Activated T-cell treated with anti-CD3 and anti-CD28 coated beads, Interleukin-2, amount 50 U/mL, for 4 hours (primary cell): ENCODE measurements at regions not wholly inside any gene's neighbourhood (a gene's known extent, or its start where the extent isn't known, plus 50 kb on each side); places are given as distances from the start of the nearest gene placed in this dataset.

Experiments
- ATAC-seq, 2 donors: fragments of 200-7000 bp; cut with Tn5 transposase; one replicate each; pipeline ENCODE4 v1.10.0; 2021
- DNase-seq: peaks from one replicate; pipeline ENCODE4 v3.0.0-alpha.2; 2020
- H3K27me3 Mint-ChIP-seq: one replicate; pipeline ENCODE4 v1.8.0; 2021; ENCODE audit warnings: low read depth, mixed read lengths
- H3K36me3 Mint-ChIP-seq: one replicate; pipeline ENCODE4 v1.8.0; 2022; ENCODE audit warnings: mixed read lengths; ENCODE audit not compliant: insufficient read depth
- H3K4me1 Mint-ChIP-seq: one replicate; pipeline ENCODE4 v1.8.0; 2021; ENCODE audit warnings: low read depth, mixed read lengths
- H3K4me3 Mint-ChIP-seq: one replicate; pipeline ENCODE4 v1.8.0; 2021; ENCODE audit warnings: mild to moderate bottlenecking, moderate library complexity, mixed read lengths
- H3K9me3 Mint-ChIP-seq: one replicate; pipeline ENCODE4 v1.8.0; 2021; ENCODE audit warnings: mixed read lengths

DNA sequence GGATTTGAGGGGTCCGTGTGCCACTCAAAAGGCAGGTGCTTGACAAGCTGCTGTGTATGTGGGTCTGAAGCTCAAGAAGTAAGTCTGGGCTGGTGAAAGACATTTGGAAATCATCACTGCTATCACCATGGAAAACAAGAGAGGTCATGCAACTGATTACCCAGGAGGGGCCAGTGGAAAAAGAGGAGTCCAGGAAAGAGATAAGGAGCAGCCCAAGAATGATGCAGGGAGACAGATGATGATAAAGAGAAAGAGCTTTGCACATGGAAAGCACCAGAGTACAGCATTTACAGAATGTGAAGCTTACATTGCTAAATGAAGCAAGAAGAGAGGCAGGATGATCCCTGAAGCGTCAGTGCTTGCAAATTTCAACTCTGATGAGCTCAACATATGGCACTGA lies 203.2 kb downstream of the SETD4 start:
- no peaks in the 10 kb centered on the region for H3K36me3 Mint-ChIP-seq
- DNase-seq (no peak), ATAC-seq (no peak)
- H3K4me3 Mint-ChIP-seq = no peak overlapping the region
- H3K27me3 Mint-ChIP-seq = peaks cover 25% of the 10 kb centered on the region
- H3K9me3 Mint-ChIP-seq = no peaks in the 10 kb centered on the region
- H3K4me1 Mint-ChIP-seq = no peaks in the 10 kb centered on the region

DNA sequence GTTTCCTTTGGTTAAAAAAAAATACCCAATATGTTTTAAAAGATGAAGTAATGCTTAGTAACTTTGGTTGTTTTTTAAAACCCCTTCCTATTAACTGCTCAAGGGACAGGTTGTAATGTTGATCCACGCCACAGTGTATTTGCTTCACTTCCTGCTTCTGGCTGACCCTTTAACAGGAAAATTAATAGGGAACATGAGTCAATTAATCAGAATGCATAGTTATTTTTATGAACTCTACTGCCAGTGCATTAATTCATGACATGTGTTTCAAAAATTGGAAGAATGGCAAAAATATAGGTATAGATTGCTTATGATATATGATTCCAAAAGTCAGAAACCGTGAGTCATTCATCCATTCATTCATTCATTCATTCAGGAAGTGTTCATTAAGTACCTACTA lies 204.8 kb downstream of the SETD4 start:
- Mint-ChIP-seq H3K27me3 (peaks cover 26% of the 10 kb centered on the region), H3K36me3 (no peaks in the 10 kb centered on the region), H3K4me3 (no peak overlapping the region), H3K4me1 (no peaks in the 10 kb centered on the region), H3K9me3 (no peaks in the 10 kb centered on the region)
- DNase-seq = no peak
- no peak for ATAC-seq

DNA sequence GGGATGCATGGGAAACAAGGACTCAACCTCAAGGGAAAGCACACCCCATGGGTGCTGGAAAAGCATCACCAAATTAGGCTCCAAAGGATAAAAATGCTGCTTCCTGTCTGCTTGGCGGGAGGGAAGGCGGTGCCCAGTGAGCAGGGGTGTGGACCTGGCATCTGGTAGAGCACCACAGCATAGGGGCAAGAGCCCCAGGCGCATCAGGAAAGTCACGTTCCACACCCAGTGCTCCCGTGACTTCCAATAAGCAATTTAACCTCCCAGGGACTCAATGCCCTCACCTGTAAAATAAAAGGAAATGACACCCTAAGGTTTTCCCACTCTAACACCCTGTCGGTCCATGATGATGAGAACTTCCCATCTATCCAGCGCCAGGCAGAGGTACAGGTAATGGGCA lies 206.0 kb downstream of the SETD4 start:
- Mint-ChIP-seq H3K9me3 (no peaks in the 10 kb centered on the region), H3K27me3 (peaks cover 26% of the 10 kb centered on the region), H3K36me3 (no peaks in the 10 kb centered on the region), H3K4me3 (no peak overlapping the region), H3K4me1 (no peaks in the 10 kb centered on the region)
- DNase-seq (no peak), ATAC-seq (no peak)

DNA sequence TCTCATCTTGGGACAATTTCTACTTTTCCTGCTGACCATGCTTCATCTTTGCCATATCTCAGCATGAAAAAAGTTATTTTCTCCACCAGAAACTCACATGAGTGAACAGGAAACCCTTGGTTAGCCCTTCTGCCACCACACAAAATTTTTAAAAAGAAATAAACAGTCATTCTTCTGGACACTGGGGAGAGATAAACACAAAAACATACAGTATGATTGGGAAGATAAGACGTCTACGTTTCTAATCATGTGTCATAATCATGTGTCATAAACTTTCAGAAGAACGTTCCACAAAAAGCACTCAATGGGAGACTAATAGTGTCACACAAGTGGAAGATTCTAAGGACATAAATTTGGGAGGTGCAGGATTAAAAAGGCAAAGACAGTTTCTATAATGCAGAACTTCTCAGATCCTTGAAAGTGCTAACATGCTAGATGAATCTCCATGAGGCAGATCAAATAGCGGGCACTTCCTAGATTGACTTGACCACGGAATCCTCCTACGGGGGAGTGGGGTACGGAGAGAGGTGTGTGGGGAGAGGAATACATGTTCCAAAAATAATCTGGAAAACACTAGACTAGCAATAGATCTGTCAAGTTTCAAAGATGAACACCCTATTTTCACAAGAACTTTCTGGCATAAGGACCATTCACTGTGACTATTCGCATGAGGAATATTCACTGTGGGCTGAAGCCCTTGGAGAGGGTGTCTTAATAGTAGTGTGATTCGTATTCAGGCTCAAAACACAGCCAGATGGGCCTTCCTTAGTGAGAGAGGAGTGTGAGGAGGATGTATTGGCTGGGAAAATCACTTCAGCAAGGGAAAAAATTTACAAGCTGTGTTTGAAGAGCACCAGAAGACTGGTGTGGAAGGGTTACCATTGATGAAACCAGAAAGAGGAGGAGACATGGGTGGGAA lies 206.7 kb downstream of the SETD4 start:
- DNase-seq (no peak), ATAC-seq (no peak)
- Mint-ChIP-seq H3K4me1 (no peaks in the 10 kb centered on the region), H3K36me3 (no peaks in the 10 kb centered on the region), H3K27me3 (peaks cover 24% of the 10 kb centered on the region), H3K4me3 (no peak overlapping the region), H3K9me3 (no peaks in the 10 kb centered on the region)

DNA sequence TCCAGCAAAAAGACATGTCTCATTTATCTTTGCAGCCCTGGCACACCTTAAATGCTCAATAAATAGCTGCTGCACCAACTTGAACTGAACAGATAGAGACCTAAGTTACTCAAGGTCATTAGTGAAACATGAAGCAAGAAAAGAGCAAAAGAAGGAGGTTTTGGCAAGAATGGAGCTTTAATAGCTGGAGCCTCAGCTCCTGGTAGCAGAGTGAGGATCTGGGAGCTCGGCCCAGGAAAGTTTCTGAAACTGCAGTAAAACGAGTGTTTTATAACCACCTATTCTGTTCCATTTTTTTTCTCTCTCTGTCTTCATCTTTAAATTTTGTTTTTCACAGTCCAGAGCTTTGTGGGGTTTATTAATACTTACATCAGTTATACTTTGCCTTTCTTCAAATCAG lies 207.5 kb downstream of the SETD4 start:
- no peaks in the 10 kb centered on the region for H3K4me1 Mint-ChIP-seq
- peaks cover 23% of the 10 kb centered on the region for H3K27me3 Mint-ChIP-seq
- ATAC-seq (no peak), DNase-seq (no peak)
- H3K36me3 Mint-ChIP-seq = no peaks in the 10 kb centered on the region
- H3K4me3 Mint-ChIP-seq = no peak overlapping the region
- no peaks in the 10 kb centered on the region for H3K9me3 Mint-ChIP-seq

DNA sequence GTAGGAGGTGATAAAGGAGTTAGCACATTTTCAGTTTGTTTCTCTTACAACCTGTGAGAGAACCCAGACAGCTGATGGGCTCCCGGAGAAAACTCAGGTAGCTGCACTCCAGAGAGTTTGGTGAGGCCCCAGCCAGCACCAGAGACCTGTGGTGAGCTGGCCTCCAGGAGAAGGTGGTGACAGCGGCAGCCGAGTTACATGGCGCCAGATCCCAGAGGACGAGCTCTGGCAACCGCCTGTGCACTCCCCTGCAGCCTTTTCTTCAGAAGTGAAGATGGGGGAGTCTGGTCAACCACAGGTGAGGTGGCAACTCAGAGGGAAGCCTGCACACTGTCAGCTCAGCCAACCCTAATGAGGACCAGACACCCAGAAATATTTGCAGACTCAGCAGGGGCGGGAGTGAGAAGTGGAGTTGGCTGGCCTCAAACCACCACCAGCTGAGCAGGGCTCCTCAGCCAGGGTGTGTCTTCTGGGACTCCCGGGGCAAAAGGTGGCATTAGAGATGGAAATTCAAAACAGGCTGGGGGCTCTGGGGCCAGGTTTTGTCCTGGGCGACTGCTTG lies 209.7 kb downstream of the SETD4 start:
- Mint-ChIP-seq H3K27me3 (peaks cover 20% of the 10 kb centered on the region), H3K4me1 (no peaks in the 10 kb centered on the region), H3K9me3 (no peaks in the 10 kb centered on the region), H3K4me3 (no peak overlapping the region), H3K36me3 (no peaks in the 10 kb centered on the region)
- ATAC-seq (no peak), DNase-seq (no peak)

DNA sequence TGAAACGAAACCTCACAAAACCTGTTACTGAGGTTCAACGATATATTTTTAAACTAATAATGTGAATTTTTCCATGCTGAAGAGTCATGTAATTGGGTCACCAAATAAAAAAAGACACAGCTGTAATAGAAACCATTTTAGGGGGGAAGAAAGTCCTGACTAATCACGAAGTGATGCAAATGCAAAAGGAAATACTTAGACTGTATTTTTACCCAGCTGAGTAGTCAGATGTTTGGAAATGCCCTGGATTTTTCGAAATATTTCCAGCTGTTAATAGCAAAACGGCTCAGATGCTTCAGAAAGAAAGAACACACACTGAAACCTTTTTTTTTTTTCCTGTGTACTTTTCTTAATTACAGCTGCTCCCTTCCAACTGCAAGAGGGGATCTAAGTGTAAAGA lies 210.3 kb downstream of the SETD4 start:
- Mint-ChIP-seq H3K9me3 (no peaks in the 10 kb centered on the region), H3K27me3 (peaks cover 20% of the 10 kb centered on the region), H3K4me3 (no peak overlapping the region), H3K36me3 (no peaks in the 10 kb centered on the region), H3K4me1 (no peaks in the 10 kb centered on the region)
- ATAC-seq (no peak), DNase-seq (no peak)

DNA sequence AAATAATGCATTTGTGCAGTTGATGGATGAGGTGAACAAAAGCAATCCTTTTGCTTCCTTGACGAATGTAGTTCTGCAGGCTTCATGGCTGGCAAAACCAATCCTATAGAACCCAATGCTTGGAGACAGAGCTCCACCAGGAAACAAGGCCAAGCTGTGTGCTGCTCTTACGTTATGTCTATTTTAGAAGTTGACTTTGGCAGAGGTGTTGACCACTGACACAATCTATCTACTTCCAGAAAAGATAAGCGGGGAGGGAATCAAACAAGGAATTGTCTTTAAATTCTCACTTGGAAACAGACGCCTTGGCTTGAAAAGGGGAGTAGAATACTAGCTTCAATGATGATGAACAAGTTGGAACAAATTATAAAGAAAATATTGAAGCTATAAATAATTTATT lies 211.2 kb downstream of the SETD4 start:
- DNase-seq (no peak), ATAC-seq (no peak)
- H3K9me3 Mint-ChIP-seq = no peaks in the 10 kb centered on the region
- no peaks in the 10 kb centered on the region for H3K4me1 Mint-ChIP-seq
- H3K4me3 Mint-ChIP-seq = no peak overlapping the region
- no peaks in the 10 kb centered on the region for H3K36me3 Mint-ChIP-seq
- H3K27me3 Mint-ChIP-seq = peaks cover 16% of the 10 kb centered on the region

DNA sequence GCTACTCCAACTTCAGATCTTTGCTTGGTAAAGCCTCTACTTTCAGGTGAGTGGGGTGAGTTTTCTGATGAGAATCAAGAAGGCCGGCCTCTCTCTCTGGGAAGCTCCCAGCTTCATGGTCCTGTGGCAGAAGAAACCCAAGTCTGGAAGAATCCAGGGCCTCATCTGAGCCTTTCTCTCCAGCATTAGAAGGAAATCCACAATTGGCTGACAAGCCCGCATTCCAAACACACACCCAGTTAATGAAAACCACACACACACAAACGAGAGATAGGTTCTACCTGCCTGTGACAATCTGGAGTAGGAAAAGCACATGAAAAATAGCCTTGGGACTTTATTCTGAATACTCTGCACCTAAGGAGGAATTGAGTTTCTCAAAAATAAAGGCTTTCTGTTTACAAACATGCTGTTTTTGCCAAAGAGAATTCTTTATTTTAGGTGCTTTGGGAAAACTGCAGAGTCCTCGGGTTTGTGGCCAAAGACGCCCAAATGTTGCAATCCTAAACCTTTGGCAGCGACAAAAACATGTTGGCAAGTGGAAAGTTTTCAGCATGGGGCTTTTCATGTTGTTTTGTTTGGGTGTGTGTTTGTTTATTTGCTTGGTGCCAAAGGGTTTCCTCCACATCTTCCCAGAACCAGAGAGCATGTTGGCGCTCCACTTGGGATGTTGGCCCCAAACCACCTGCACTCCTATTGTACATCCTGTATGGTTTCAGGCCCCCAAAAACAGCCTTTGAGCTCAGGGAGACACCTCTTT lies 216.2 kb downstream of the SETD4 start:
- DNase-seq (no peak), ATAC-seq (no peak)
- Mint-ChIP-seq H3K36me3 (no peaks in the 10 kb centered on the region), H3K4me3 (no peak overlapping the region), H3K27me3 (peaks cover 6% of the 10 kb centered on the region), H3K4me1 (no peaks in the 10 kb centered on the region), H3K9me3 (no peaks in the 10 kb centered on the region)

DNA sequence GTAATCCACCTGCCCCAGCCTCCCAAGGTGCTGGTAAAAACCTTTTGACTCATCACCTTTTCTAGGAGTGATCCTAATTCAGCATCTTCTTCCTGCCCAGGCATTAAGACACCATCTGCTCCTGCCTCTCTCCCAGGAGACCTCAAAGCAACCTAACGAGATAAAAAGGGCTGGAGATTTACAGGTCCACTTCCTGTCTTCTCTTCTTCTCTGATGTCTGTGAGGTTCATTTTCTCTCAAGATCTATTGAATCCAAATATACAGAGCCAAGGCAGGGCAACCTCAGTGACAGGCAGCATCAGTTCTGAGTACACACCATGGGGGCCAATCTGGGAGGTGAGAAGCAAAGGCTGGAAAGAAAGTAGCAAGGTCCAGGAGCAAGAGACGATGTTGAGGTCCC lies 219.4 kb downstream of the SETD4 start:
- no peak for DNase-seq
- no peak overlapping the region for H3K4me3 Mint-ChIP-seq
- H3K9me3 Mint-ChIP-seq = no peaks in the 10 kb centered on the region
- H3K36me3 Mint-ChIP-seq = no peaks in the 10 kb centered on the region
- peaks cover 3% of the 10 kb centered on the region for H3K4me1 Mint-ChIP-seq
- no peak for ATAC-seq
- H3K27me3 Mint-ChIP-seq = peaks cover 2% of the 10 kb centered on the region

DNA sequence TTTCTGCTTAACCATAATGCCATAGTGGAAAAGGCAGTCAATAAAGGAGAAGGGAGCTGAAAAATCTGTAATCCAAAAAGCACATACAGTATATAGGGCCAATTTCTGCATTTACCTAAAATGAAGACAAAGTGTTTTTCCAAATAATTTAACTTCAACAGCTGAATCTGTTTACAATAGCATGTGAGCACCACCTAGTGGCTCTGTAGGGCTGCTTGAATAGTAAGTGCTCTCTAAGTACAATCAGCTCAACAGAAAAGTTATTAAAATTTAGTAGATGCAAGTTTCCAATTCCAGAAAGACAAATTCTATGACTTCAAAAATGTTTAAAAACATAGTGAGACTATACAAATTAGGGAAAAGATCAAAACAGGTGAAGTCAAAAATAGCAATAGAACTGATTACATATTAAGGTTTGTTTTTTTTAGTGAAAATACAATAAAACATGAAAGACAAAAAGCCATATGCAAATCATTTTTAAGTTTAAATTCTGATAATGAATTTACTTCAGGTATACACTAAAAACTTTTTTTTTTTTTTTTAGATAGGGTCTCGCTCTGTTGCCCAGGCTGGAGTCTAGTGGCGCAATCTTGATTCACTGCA lies 220.0 kb downstream of the SETD4 start:
- H3K9me3 Mint-ChIP-seq = no peaks in the 10 kb centered on the region
- H3K36me3 Mint-ChIP-seq = no peaks in the 10 kb centered on the region
- peak; percentile 30 for DNase-seq
- peaks cover 2% of the 10 kb centered on the region for H3K27me3 Mint-ChIP-seq
- ATAC-seq = peak in 1 of 2 donors; percentile 25
- H3K4me1 Mint-ChIP-seq = peaks cover 3% of the 10 kb centered on the region
- H3K4me3 Mint-ChIP-seq = no peak overlapping the region

DNA sequence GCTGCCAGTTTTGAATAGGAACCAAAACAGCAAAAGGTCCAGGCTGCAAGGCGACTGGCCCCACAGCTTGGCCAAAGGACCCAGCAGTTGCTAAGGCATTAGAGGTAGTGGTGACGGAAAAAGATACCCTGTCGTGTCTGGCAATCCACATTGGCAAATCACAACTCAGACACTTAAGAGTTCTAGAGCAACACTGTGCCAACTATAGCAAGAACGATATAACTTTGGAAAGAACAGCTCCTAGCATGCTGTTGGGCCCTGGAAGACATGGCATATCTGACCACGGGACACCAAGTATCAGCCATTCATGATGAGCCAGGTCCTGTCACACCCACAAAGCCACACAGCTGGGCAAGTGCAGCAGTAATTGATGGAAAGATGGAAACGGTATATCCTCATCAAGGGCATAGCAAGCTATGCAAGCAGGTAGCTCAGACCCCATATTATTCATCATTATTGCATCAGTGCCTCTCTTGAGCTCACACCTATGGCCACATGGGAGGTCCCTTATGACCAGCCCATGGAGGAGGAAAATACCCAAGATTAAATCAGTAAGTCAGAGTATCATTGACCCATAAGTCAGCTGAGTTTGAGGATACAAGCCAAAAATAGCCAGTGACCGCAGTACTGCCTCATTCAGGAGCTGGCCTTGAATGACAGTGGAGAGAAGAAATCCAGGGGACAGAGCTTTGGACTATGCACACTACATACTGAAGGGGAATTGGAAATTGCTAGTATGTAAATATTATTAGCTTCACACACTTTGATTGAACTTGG lies 221.2 kb downstream of the SETD4 start:
- no peak overlapping the region for H3K4me3 Mint-ChIP-seq
- peaks cover 2% of the 10 kb centered on the region for H3K27me3 Mint-ChIP-seq
- H3K36me3 Mint-ChIP-seq = no peaks in the 10 kb centered on the region
- peaks cover 3% of the 10 kb centered on the region for H3K4me1 Mint-ChIP-seq
- ATAC-seq = no peak
- H3K9me3 Mint-ChIP-seq = no peaks in the 10 kb centered on the region
- no peak for DNase-seq

DNA sequence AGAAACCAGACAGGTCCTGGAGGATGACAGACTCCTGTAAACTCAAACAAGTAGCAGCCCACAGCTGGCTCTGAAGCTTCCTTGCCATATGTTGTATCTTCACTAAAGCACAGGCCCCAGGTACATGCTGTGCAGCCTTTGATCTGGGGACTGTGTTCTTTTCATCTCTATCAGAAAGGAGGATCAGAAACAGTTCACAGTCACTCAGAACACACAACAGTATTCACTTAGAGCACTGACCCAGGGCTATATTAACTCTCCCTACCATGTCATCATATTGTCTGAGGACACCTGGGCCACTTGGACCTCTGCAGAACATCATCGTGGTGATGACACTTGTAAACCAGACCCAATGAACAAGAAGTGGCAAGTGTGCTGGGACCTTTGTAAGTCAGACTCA lies 222.0 kb downstream of the SETD4 start:
- Mint-ChIP-seq H3K36me3 (no peaks in the 10 kb centered on the region), H3K27me3 (peaks cover under 1% of the 10 kb centered on the region), H3K4me1 (peaks cover 3% of the 10 kb centered on the region), H3K4me3 (no peak overlapping the region), H3K9me3 (no peaks in the 10 kb centered on the region)
- DNase-seq (no peak), ATAC-seq (no peak)

DNA sequence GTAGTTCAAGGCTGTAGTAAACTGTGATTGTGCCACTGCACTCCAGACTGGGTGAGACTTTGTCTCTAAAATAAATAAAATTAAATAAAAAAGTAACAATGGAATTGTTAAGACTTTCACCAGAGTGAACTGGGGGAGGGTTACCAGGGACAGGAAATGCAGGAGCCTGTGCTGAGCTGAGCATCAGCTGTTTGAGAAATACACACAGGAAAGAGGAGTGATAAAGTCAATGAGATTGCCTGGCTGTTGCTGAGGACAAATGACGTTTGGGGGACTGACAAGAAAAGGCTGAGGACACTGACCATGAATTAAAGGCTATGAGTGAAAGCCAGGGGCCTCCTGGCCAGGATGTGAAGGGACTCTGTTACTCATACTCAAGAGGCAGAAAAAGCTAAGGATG lies 226.3 kb downstream of the SETD4 start:
- Mint-ChIP-seq H3K36me3 (no peaks in the 10 kb centered on the region), H3K4me1 (peaks cover 5% of the 10 kb centered on the region), H3K27me3 (peaks cover 15% of the 10 kb centered on the region), H3K9me3 (no peaks in the 10 kb centered on the region), H3K4me3 (no peak overlapping the region)
- DNase-seq (no peak), ATAC-seq (no peak)
